CD14-positive monocyte (primary cell): ENCODE measurements at regions not wholly inside any gene's neighbourhood (a gene's known extent, or its start where the extent isn't known, plus 50 kb on each side); places are given as distances from the start of the nearest gene placed in this dataset.

Source experiments
- DNase-seq, 3 donors: peaks; one replicate each; pipeline ENCODE4 v3.0.0-alpha.2; 2011 to 2022
- H2AFZ ChIP-seq: 2 replicates; pipeline ENCODE4 v1.6.0; 2012; ENCODE audit warnings: mild to moderate bottlenecking, low read depth, low read length, inconsistent platforms; ENCODE audit not compliant: insufficient read depth, poor library complexity, severe bottlenecking
- H3K27ac ChIP-seq, 2 donors: 1 replicate in 1 of 2; 2 replicates in 1 of 2; pipeline ENCODE4 v1.5.1; 2012 to 2013; ENCODE audit warnings: low read length in 2 of 2, control low read depth in 1 of 2, inconsistent platforms in 1 of 2, low read depth in 1 of 2, mild to moderate bottlenecking in 1 of 2
- H3K27me3 ChIP-seq, 2 donors: one replicate each; pipeline versions ENCODE4 v1.6.0 to v1.6.1; 2011 to 2013; ENCODE audit warnings: low read length in 2 of 2; ENCODE audit not compliant: control insufficient read depth in 2 of 2, insufficient read depth in 2 of 2
- H3K36me3 ChIP-seq, 2 donors: replicated peaks in 1 of 2; 1 replicate in 1 of 2; 2 replicates in 1 of 2; pipeline versions ENCODE4 v1.5.1 to v1.6.1; 2012 to 2013; ENCODE audit warnings: low read length in 2 of 2, control low read depth in 1 of 2, inconsistent platforms in 1 of 2, mild to moderate bottlenecking in 1 of 2; ENCODE audit not compliant: insufficient read depth in 2 of 2, control insufficient read depth in 1 of 2
- H3K4me1 ChIP-seq, 2 donors: 1 replicate in 1 of 2; 2 replicates in 1 of 2; pipeline versions ENCODE4 v1.5.1 to v1.6.1; 2012 to 2013; ENCODE audit warnings: low read length in 2 of 2, control low read depth in 1 of 2, inconsistent platforms in 1 of 2, mild to moderate bottlenecking in 1 of 2, moderate library complexity in 1 of 2; ENCODE audit not compliant: insufficient read depth in 2 of 2, control insufficient read depth in 1 of 2
- H3K4me2 ChIP-seq: replicated peaks from 2 replicates; pipeline ENCODE3; 2012; ENCODE audit warnings: low read length, moderate library complexity, mild to moderate bottlenecking; ENCODE audit not compliant: poor library complexity, severe bottlenecking; ENCODE audit errors: extremely low read depth
- H3K4me3 ChIP-seq, 3 experiments: fragments of 200-600 bp in 1 of 3; sonication (generic) in 1 of 3; replicated peaks in 1 of 3; 1 replicate in 2 of 3; 2 replicates in 1 of 3; pipeline ENCODE4 v1.5.1; 2011 to 2013; ENCODE audit warnings: low read length in 3 of 3, mild to moderate bottlenecking in 3 of 3, control low read depth in 2 of 3, low read depth in 2 of 3, inconsistent platforms in 1 of 3, moderate library complexity in 1 of 3
- H3K79me2 ChIP-seq: 2 replicates; pipeline ENCODE4 v1.6.0; 2012; ENCODE audit warnings: mild to moderate bottlenecking, control low read depth, inconsistent platforms, low read length, moderate library complexity; ENCODE audit not compliant: insufficient read depth
- H3K9ac ChIP-seq: 2 replicates; pipeline ENCODE4 v1.6.0; 2017; ENCODE audit warnings: low read length, mild to moderate bottlenecking; ENCODE audit not compliant: insufficient read depth, poor library complexity, severe bottlenecking
- H3K9me3 ChIP-seq, 2 donors: replicated peaks in 1 of 2; 1 replicate in 1 of 2; 2 replicates in 1 of 2; pipeline versions ENCODE4 v1.5.1 to v1.6.1; 2012 to 2013; ENCODE audit warnings: low read length in 2 of 2, control low read depth in 1 of 2; ENCODE audit not compliant: control insufficient read depth in 1 of 2, insufficient read depth in 1 of 2
- H4K20me1 ChIP-seq: 2 replicates; pipeline ENCODE4 v1.6.0; 2012; ENCODE audit warnings: mild to moderate bottlenecking, low read length, control low read depth, moderate library complexity; ENCODE audit not compliant: insufficient read depth
- H3K27ac Mint-ChIP-seq, 7 donors: one replicate each; pipeline ENCODE4 v1.8.0; 2020; ENCODE audit warnings: mild to moderate bottlenecking in 7 of 7, mixed read lengths in 7 of 7, moderate library complexity in 6 of 7, inconsistent platforms in 2 of 7
- H3K27me3 Mint-ChIP-seq, 3 donors: one replicate each; pipeline ENCODE4 v1.8.0; 2021 to 2022; ENCODE audit warnings: low read depth in 3 of 3, mild to moderate bottlenecking in 3 of 3, mixed read lengths in 3 of 3, moderate library complexity in 3 of 3, inconsistent platforms in 1 of 3
- H3K36me3 Mint-ChIP-seq, 2 donors: one replicate each; pipeline ENCODE4 v1.8.0; 2020; ENCODE audit warnings: mixed read lengths in 2 of 2, inconsistent platforms in 1 of 2, mild to moderate bottlenecking in 1 of 2
- H3K4me1 Mint-ChIP-seq: one replicate; pipeline ENCODE4 v1.8.0; 2020; ENCODE audit warnings: mild to moderate bottlenecking, mixed read lengths
- H3K4me3 Mint-ChIP-seq, 2 donors: one replicate each; pipeline ENCODE4 v1.8.0; 2020; ENCODE audit warnings: mild to moderate bottlenecking in 2 of 2, mixed read lengths in 2 of 2, moderate library complexity in 1 of 2
- H3K9me3 Mint-ChIP-seq, 7 donors: one replicate each; pipeline ENCODE4 v1.8.0; 2020 to 2022; ENCODE audit warnings: mixed read lengths in 7 of 7, mild to moderate bottlenecking in 6 of 7, moderate library complexity in 6 of 7, inconsistent platforms in 2 of 7
- CTCF ChIP-seq: fragments of 200-600 bp; IDR thresholded peaks from one replicate; pipeline ENCODE4 v1.8.0; 2022; ENCODE audit warnings: antibody characterized with exemption, mild to moderate bottlenecking
- WGBS: methylation state at CpG from one replicate; pipeline ENCODE4 v1.1.5; 2013; ENCODE audit warnings: missing lambda C conversion rate; ENCODE audit not compliant: insufficient coverage; 5-methylcytosine and 5-hydroxymethylcytosine counted together
- intact Hi-C, 2 donors: fragments of 100-400 bp; cut with micrococcal nuclease; formaldehyde crosslinking; loops; one replicate each; pipeline versions ENCODE4 v1.15.0 to v1.15.1; 2023

GRCh38 chr15:35667908-35668307, 121.9 kb upstream of the DPH6 start:
- Histone ChIP-seq H3K36me3 (no peaks in the 10 kb centered on the region), H2AFZ (no peak overlapping the region), H3K27me3 (no peaks in the 10 kb centered on the region), H3K27ac (no peak overlapping the region), H3K79me2 (no peaks in the 10 kb centered on the region), H3K4me1 (no peaks in the 10 kb centered on the region), H3K9me3 (no peaks in the 10 kb centered on the region), H3K9ac (no peak overlapping the region), H4K20me1 (no peaks in the 10 kb centered on the region), H3K4me3 (no peak overlapping the region), H3K4me2 (no peak overlapping the region)
- no peak overlapping the region for H3K4me3 Mint-ChIP-seq
- H3K27ac Mint-ChIP-seq: no peak overlapping the region
- no CpG with 5 or more reads among the region's 1 CpG for WGBS
- H3K27me3 Mint-ChIP-seq: peaks cover 0 to 2% (median 1%) of the 10 kb centered on the region in 3 donors
- H3K9me3 Mint-ChIP-seq: peaks cover 0 to 3% (median 0%) of the 10 kb centered on the region in 7 donors
- no peaks in the 10 kb centered on the region for H3K36me3 Mint-ChIP-seq
- peaks cover 1% of the 10 kb centered on the region for H3K4me1 Mint-ChIP-seq
- no peak for TF ChIP-seq CTCF
- intact Hi-C loops: no loop called here
- DNase-seq: no peak

- Mint-ChIP-seq H3K4me3 (no peak overlapping the region), H3K9me3 (peaks cover 0 to 3% (median 0%) of the 10 kb centered on the region in 7 donors), H3K27me3 (peaks cover 0 to 2% (median 1%) of the 10 kb centered on the region in 3 donors), H3K36me3 (no peaks in the 10 kb centered on the region), H3K4me1 (peaks cover 3% of the 10 kb centered on the region), H3K27ac (no peak overlapping the region)
- Histone ChIP-seq H3K4me3 (no peak overlapping the region), H3K9ac (no peak overlapping the region), H3K27ac (no peak overlapping the region), H3K36me3 (no peaks in the 10 kb centered on the region), H3K9me3 (no peaks in the 10 kb centered on the region), H2AFZ (no peak overlapping the region), H3K4me1 (no peaks in the 10 kb centered on the region), H4K20me1 (no peaks in the 10 kb centered on the region), H3K27me3 (no peaks in the 10 kb centered on the region), H3K4me2 (no peak overlapping the region), H3K79me2 (no peaks in the 10 kb centered on the region)
- no peak for DNase-seq
- intact Hi-C loops: no loop called here
- WGBS: 88% methylated on average over 3 of the region's 3 CpGs
- no peak for TF ChIP-seq CTCF
Observed at GRCh38 chr15:35669021-35669420, 123.1 kb upstream of the DPH6 start.
